ENCODE measurements at regions not wholly inside any gene's neighbourhood (a gene's known extent, or its start where the extent isn't known, plus 50 kb on each side); places are given as distances from the start of the nearest gene placed in this dataset.

DNA sequence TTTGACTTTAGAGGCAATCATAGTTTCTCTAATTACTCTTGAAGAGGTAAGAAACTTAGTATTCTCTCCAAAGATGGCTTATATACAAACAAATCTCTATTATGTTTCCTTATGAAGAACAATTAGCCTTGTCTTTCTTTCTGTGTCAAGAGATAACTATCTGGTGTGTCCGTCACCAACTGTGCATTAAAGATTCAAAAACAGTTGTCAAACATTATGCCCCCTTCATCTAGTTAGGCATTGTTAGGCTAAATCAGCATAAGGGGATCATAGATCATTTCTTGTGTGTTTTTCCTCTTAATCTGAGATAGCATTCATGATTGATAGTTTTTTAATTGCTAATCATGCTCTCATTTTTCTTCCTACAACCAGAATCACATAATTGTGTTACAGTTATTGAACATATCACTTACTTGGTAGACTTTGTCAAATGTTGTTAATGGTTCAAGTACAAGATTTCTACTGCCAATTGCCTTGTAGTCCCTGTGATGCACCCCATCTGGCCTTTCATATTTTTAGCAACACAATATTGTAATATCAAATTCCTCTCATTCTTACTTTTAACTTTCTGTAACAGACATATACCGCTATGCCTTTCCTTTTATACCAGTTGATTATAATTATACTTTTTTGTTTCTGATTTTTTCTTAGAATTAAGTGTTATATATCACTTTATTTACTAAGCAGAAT lies 612.7 kb downstream of the SLITRK6 start:
- DNase-seq: no peak
- Histone ChIP-seq H3K9me3 (no peaks in the 10 kb centered on the region), H3K4me3 (no peak overlapping the region), H3K27ac (no peak overlapping the region), H3K36me3 (ENCODE audit: insufficient read depth in 1 of 2, low read depth in 1 of 2) (no peaks in the 10 kb centered on the region), H3K4me1 (no peaks in the 10 kb centered on the region), H3K27me3 (ENCODE audit: insufficient read depth in 3 of 3, low read length in 2 of 3) (no peaks in the 10 kb centered on the region)
- 74 to 83% (median 75%) methylated on average over 2 of the region's 2 CpGs for WGBS, 3 donors
- TF ChIP-seq, protein P1, sequence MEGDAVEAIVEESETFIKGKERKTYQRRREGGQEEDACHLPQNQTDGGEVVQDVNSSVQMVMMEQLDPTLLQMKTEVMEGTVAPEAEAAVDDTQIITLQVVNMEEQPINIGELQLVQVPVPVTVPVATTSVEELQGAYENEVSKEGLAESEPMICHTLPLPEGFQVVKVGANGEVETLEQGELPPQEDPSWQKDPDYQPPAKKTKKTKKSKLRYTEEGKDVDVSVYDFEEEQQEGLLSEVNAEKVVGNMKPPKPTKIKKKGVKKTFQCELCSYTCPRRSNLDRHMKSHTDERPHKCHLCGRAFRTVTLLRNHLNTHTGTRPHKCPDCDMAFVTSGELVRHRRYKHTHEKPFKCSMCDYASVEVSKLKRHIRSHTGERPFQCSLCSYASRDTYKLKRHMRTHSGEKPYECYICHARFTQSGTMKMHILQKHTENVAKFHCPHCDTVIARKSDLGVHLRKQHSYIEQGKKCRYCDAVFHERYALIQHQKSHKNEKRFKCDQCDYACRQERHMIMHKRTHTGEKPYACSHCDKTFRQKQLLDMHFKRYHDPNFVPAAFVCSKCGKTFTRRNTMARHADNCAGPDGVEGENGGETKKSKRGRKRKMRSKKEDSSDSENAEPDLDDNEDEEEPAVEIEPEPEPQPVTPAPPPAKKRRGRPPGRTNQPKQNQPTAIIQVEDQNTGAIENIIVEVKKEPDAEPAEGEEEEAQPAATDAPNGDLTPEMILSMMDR (IDR thresholded peaks at IDR 0.05): no peak
- intact Hi-C loops (cut with DNase I): no loop called here
- ATAC-seq: no peak

DNA sequence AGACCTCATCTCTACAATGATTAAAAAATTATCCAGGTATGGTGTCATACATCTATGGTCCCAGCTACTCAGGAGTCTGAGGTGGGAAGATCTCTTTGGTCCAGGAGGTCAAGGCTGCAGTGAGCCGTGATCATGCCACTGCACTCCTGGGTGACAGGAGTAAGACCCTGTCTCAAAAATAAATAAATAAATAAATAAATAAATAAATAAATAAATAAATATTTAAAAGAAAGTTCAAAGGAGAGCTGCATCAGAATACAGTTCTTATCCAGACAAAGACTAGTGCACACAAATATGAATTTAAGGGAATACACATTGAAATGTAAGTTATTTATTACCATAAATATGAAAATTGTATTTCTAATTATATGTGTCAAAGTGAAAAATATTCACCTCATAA lies 624.9 kb downstream of the SLITRK6 start:
- intact Hi-C loops (cut with DNase I): no loop called here

DNA sequence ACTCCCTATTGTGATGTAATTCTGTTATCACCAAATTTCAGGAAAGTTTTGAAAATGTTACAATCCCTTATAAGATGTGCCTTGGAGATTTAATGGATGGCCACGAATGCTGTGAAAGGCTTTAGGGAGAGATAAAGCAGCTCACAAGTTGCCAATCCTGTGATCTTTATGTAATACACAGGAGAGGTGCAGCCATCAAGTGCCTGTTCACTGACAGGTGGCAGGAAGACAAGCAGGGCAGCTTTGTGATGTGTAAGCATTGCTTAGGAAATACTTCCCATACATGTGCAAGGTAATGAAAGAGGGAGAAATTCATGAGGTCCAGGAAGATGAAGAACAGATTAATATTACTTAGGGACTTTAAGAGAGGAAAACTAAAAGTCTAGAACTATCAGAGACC lies 628.8 kb downstream of the SLITRK6 start:
- H3K4me1 ChIP-seq: no peaks in the 10 kb centered on the region
- no peaks in the 10 kb centered on the region for H3K36me3 ChIP-seq (ENCODE audit: insufficient read depth in 1 of 2, low read depth in 1 of 2)
- H3K27me3 ChIP-seq (ENCODE audit: insufficient read depth in 3 of 3, low read length in 2 of 3): no peaks in the 10 kb centered on the region
- H3K27ac ChIP-seq: no peak overlapping the region
- TF ChIP-seq, protein P1 (IDR thresholded peaks at IDR 0.05): no peak
- intact Hi-C loops (cut with DNase I): no loop called here
- 17 to 26% (median 21%) methylated on average over 1 of the region's 1 CpG for WGBS, 3 donors
- DNase-seq: no peak
- no peak overlapping the region for H3K4me3 ChIP-seq
- H3K9me3 ChIP-seq: no peaks in the 10 kb centered on the region
- ATAC-seq: no peak

More for the DNA sequence above, 624.9 kb downstream of the SLITRK6 start:
- 90 to 96% (median 96%) methylated on average over 1 of the region's 1 CpG for WGBS, 3 donors
- ATAC-seq (no peak), DNase-seq (no peak)
- no peaks in the 10 kb centered on the region for H3K36me3 ChIP-seq (ENCODE audit: insufficient read depth in 1 of 2, low read depth in 1 of 2)
- no peaks in the 10 kb centered on the region for H3K27me3 ChIP-seq (ENCODE audit: insufficient read depth in 3 of 3, low read length in 2 of 3)
- TF ChIP-seq, protein P1 (IDR thresholded peaks at IDR 0.05): no peak
- H3K9me3 ChIP-seq: no peaks in the 10 kb centered on the region
- no peaks in the 10 kb centered on the region for H3K4me1 ChIP-seq
- H3K4me3 ChIP-seq: no peak overlapping the region
- H3K27ac ChIP-seq: no peak overlapping the region

DNA sequence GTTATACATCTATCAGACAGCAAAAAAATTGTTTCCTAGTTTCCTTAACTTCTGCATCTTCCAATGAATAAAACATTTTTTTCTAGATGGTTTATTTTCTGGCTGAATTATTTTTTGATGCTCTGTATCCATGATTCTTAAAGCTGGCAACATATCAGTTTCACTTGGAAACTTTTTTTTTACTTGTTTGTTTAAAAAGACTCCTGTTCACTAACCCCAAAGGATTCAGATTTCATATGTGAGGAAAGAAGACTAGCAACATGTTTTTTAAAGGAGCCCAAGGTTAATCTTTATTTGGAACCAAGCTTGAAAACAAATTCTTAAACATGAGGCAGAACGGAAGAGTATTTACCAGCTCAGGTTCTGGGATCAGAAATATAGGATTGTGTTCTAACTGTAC lies 632.3 kb downstream of the SLITRK6 start:
- Histone ChIP-seq H3K9me3 (no peaks in the 10 kb centered on the region), H3K27ac (no peak overlapping the region), H3K36me3 (ENCODE audit: insufficient read depth in 1 of 2, low read depth in 1 of 2) (no peaks in the 10 kb centered on the region), H3K4me1 (no peaks in the 10 kb centered on the region), H3K27me3 (ENCODE audit: insufficient read depth in 3 of 3, low read length in 2 of 3) (no peaks in the 10 kb centered on the region), H3K4me3 (no peak overlapping the region)
- ATAC-seq: no peak
- WGBS, 3 donors: 20 to 34% (median 31%) methylated on average over 1 of the region's 1 CpG
- DNase-seq: no peak
- intact Hi-C loops (cut with DNase I): no loop called here
- TF ChIP-seq, protein P1 (IDR thresholded peaks at IDR 0.05): no peak

DNA sequence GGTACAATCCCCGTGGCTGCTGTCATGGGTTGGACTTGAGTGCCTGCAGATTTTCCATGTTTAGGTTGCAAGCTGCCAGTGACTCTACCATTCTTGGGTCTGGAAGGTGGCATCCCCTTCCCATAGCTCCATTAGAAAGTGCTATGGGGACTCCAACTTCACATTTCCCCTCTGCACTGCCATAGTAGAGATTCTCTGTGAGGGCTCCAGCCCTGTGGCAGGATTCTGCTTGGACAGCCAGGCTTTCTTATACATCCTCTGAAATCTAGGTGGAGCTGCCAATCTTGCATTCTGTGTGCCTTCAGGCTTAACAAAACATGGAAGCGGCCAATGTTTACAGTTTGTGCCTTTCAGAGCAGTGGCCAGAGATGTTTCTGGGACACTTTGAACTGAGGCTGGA lies 636.2 kb downstream of the SLITRK6 start:
- ATAC-seq (no peak), DNase-seq (no peak)
- intact Hi-C loops (cut with DNase I): no loop called here
- 69 to 82% (median 81%) methylated on average over 2 of the region's 2 CpGs for WGBS, 3 donors
- Histone ChIP-seq H3K9me3 (no peaks in the 10 kb centered on the region), H3K4me3 (no peak overlapping the region), H3K4me1 (no peaks in the 10 kb centered on the region), H3K27me3 (ENCODE audit: insufficient read depth in 3 of 3, low read length in 2 of 3) (no peaks in the 10 kb centered on the region), H3K27ac (no peak overlapping the region), H3K36me3 (ENCODE audit: insufficient read depth in 1 of 2, low read depth in 1 of 2) (no peaks in the 10 kb centered on the region)
- TF ChIP-seq, protein P1 (IDR thresholded peaks at IDR 0.05): no peak
